Motor neuron (in vitro differentiated cells): ENCODE measurements at regions not wholly inside any gene's neighbourhood (a gene's known extent, or its start where the extent isn't known, plus 50 kb on each side); places are given as distances from the start of the nearest gene placed in this dataset.

Experiments used
- ATAC-seq, 8 experiments: fragments of 200-7000 bp; cut with Tn5 transposase; replicated peaks in 6 of 8; 2 replicates each; pipeline ENCODE4 v1.8.0; 2021; ENCODE audit warnings: mild to moderate bottlenecking in 8 of 8, moderate library complexity in 8 of 8
- H3K27ac ChIP-seq, 2 donors: fragments of 250-450 bp; sonication (Bioruptor Pico); 2 replicates each; pipeline ENCODE4 v1.9.0; 2021; ENCODE audit warnings: antibody characterized with exemption in 2 of 2, mild to moderate bottlenecking in 2 of 2, moderate library complexity in 1 of 2
- H3K4me1 ChIP-seq, 2 donors: fragments of 250-450 bp; sonication (Bioruptor Pico); replicated peaks in 1 of 2; 2 replicates each; pipeline ENCODE4 v1.6.1; 2021; ENCODE audit warnings: antibody characterized with exemption in 2 of 2, mild to moderate bottlenecking in 2 of 2, moderate library complexity in 1 of 2
- H3K4me3 ChIP-seq, 5 donors: fragments of 250-450 bp; sonication (Bioruptor Pico); 2 replicates each; pipeline ENCODE4 v1.9.0; 2021; ENCODE audit warnings: antibody characterized with exemption in 5 of 5, mild to moderate bottlenecking in 5 of 5, moderate library complexity in 4 of 5
- WGBS, 10 experiments: fragments of 450-650 bp; shearing (Covaris generic); methylation state at CpG; one replicate each; pipeline ENCODE4 v1.0.0; 2022; 5-methylcytosine and 5-hydroxymethylcytosine counted together
- in situ Hi-C, 9 experiments: fragments of 400-800 bp; cut with MboI; loops; one replicate each; pipeline ENCODE4 v1.15.0; 2021; ENCODE audit warnings: low sequenced_read_pairs in 9 of 9, low pct_unique_long_range_greater_than_20kb in 2 of 9; ENCODE audit not compliant: unreplicated experiment in 9 of 9

- H3K4me3 ChIP-seq = no peak overlapping the region
- 19 to 90% (median 85%) methylated on average over 2 to 6 of the region's 10 CpGs; no CpG with 5 or more reads in 5 of the 10 experiments for WGBS, 10 experiments
Measured at GRCh38 chr4:152045449-152045806, 284.6 kb upstream of the GATB start.

GRCh38 chr4:152044331-152045036 lies 283.7 kb upstream of the GATB start:
- peak in 5 of 8 experiments; percentile 18 to 74 (median 59) for ATAC-seq
- Histone ChIP-seq H3K4me1 (peaks cover 4 to 9% of the 10 kb centered on the region in 2 donors), H3K4me3 (no peak overlapping the region), H3K27ac (no peak overlapping the region)
- in situ Hi-C loops = no loop called here
- WGBS, 10 experiments = 80 to 100% (median 85%) methylated on average over 1 to 8 of the region's 9 CpGs; no CpG with 5 or more reads in 1 of the 10 experiments

More at GRCh38 chr4:152045449-152045806, 284.6 kb upstream of the GATB start:
- in situ Hi-C loops = no loop called here
- H3K4me1 ChIP-seq = peaks cover 0 to 2% of the 10 kb centered on the region in 2 donors
- H3K27ac ChIP-seq = no peak overlapping the region
- ATAC-seq = no peak

- ATAC-seq = no peak
- Histone ChIP-seq H3K4me1 (peaks cover 10 to 18% of the 10 kb centered on the region in 2 donors), H3K4me3 (no peak overlapping the region), H3K27ac (no peak overlapping the region)
- WGBS, 10 experiments = 50 to 100% (median 90%) methylated on average over 1 to 2 of the region's 4 CpGs; no CpG with 5 or more reads in 4 of the 10 experiments
- in situ Hi-C loops = no loop called here
Measured at GRCh38 chr4:152041295-152041694, 280.5 kb upstream of the GATB start.

- 30 to 100% (median 62%) methylated on average over 1 to 5 of the region's 5 CpGs; no CpG with 5 or more reads in 1 of the 10 experiments for WGBS, 10 experiments
- ATAC-seq = peak in 5 of 8 experiments; percentile 72 to 89 (median 86)
- H3K4me1 ChIP-seq = peaks cover 10 to 16% of the 10 kb centered on the region in 2 donors
- H3K4me3 ChIP-seq = no peak overlapping the region
- no peak overlapping the region for H3K27ac ChIP-seq
- in situ Hi-C loops = no loop called here
Measured at GRCh38 chr4:152039691-152040090, 278.9 kb upstream of the GATB start.

- peak in 5 of 8 experiments; percentile 3 to 81 (median 19) for ATAC-seq
Measured at GRCh38 chr4:152039023-152039481, 278.2 kb upstream of the GATB start.

GRCh38 chr4:152038238-152038637 lies 277.4 kb upstream of the GATB start:
- no peak overlapping the region for H3K4me3 ChIP-seq
- no peak overlapping the region for H3K27ac ChIP-seq
- in situ Hi-C loops = no loop called here
- H3K4me1 ChIP-seq = peaks cover 10 to 16% of the 10 kb centered on the region in 2 donors
- 20 to 100% (median 90%) methylated on average over 1 to 3 of the region's 3 CpGs; no CpG with 5 or more reads in 1 of the 10 experiments for WGBS, 10 experiments
- ATAC-seq = no peak

More at GRCh38 chr4:152039023-152039481, 278.2 kb upstream of the GATB start:
- Histone ChIP-seq H3K4me1 (peaks cover 10 to 16% of the 10 kb centered on the region in 2 donors), H3K4me3 (no peak overlapping the region), H3K27ac (no peak overlapping the region)
- WGBS, 10 experiments = 82 to 98% (median 89%) methylated on average over 3 to 11 of the region's 11 CpGs; no CpG with 5 or more reads in 3 of the 10 experiments
- in situ Hi-C loops = no loop called here

- in situ Hi-C loops = no loop called here
- ATAC-seq = no peak
- Histone ChIP-seq H3K27ac (no peak overlapping the region), H3K4me1 (peaks cover 13 to 21% of the 10 kb centered on the region in 2 donors), H3K4me3 (no peak overlapping the region)
- 55 to 100% (median 100%) methylated on average over 1 of the region's 1 CpG; no CpG with 5 or more reads in 2 of the 10 experiments for WGBS, 10 experiments
Measured at GRCh38 chr4:152037435-152037834, 276.6 kb upstream of the GATB start.

GRCh38 chr4:152033621-152034020 lies 272.8 kb upstream of the GATB start:
- 73 to 98% (median 82%) methylated on average over 3 to 6 of the region's 6 CpGs; no CpG with 5 or more reads in 2 of the 10 experiments for WGBS, 10 experiments
- in situ Hi-C loops = no loop called here
- H3K4me3 ChIP-seq = no peak overlapping the region
- H3K4me1 ChIP-seq = peaks cover 5% of the 10 kb centered on the region in 2 donors
- no peak overlapping the region for H3K27ac ChIP-seq
- ATAC-seq = no peak

- ATAC-seq = peak in 7 of 8 experiments; percentile 66 to 92 (median 89)
- 10 to 88% (median 71%) methylated on average over 1 of the region's 1 CpG; no CpG with 5 or more reads in 3 of the 10 experiments for WGBS, 10 experiments
- in situ Hi-C loops = no loop called here
Measured at GRCh38 chr4:152032722-152033131, 271.9 kb upstream of the GATB start.

GRCh38 chr4:152029631-152030030 lies 268.8 kb upstream of the GATB start:
- Histone ChIP-seq H3K4me3 (no peak overlapping the region), H3K4me1 (peaks cover 5% of the 10 kb centered on the region in 2 donors), H3K27ac (no peak overlapping the region)
- ATAC-seq = no peak
- in situ Hi-C loops = no loop called here
- WGBS, 10 experiments = 40 to 100% (median 93%) methylated on average over 2 to 6 of the region's 6 CpGs; no CpG with 5 or more reads in 2 of the 10 experiments

More at GRCh38 chr4:152032722-152033131, 271.9 kb upstream of the GATB start:
- H3K27ac ChIP-seq = no peak overlapping the region
- no peak overlapping the region for H3K4me3 ChIP-seq
- H3K4me1 ChIP-seq = peaks cover 5% of the 10 kb centered on the region in 2 donors

GRCh38 chr4:152028131-152028530 lies 267.3 kb upstream of the GATB start:
- no peak for ATAC-seq
- 20 to 100% (median 83%) methylated on average over 1 of the region's 1 CpG; no CpG with 5 or more reads in 5 of the 10 experiments for WGBS, 10 experiments
- peaks cover 5% of the 10 kb centered on the region in 2 donors for H3K4me1 ChIP-seq
- in situ Hi-C loops = no loop called here
- no peak overlapping the region for H3K27ac ChIP-seq
- no peak overlapping the region for H3K4me3 ChIP-seq

GRCh38 chr4:152024881-152025280 lies 264.1 kb upstream of the GATB start:
- ATAC-seq = peak in 3 of 8 experiments; percentile 41 to 80 (median 48)
- peaks cover 0 to 8% of the 10 kb centered on the region in 2 donors for H3K4me1 ChIP-seq
- H3K4me3 ChIP-seq = no peak overlapping the region
- in situ Hi-C loops = no loop called here
- H3K27ac ChIP-seq = no peak overlapping the region

GRCh38 chr4:152023674-152024073 lies 262.9 kb upstream of the GATB start:
- in situ Hi-C loops = no loop called here
- peaks cover 0 to 8% of the 10 kb centered on the region in 2 donors for H3K4me1 ChIP-seq
- no peak overlapping the region for H3K27ac ChIP-seq
- no peak for ATAC-seq
- WGBS, 10 experiments = 38 to 96% (median 82%) methylated on average over 1 to 6 of the region's 9 CpGs
- no peak overlapping the region for H3K4me3 ChIP-seq
